K562 (cell line): ENCODE measurements at regions not wholly inside any gene's neighbourhood (a gene's known extent, or its start where the extent isn't known, plus 50 kb on each side); places are given as distances from the start of the nearest gene placed in this dataset.

Source experiments
- ATAC-seq: fragments of 200-7000 bp; cut with Tn5 transposase; 3 replicates; pipeline ENCODE4 v1.9.1; 2020; ENCODE audit warnings: moderate library complexity
- BruUV-seq: library from RNA; stranded (reverse); fragments of 400-500 nt; replicated peaks from 2 replicates; lab custom pipeline; 2021; lab: Mats Ljungman, UMichigan
- CTCF ChIA-PET: fragments of 300-600 bp; formaldehyde crosslinking; extraction: SDS; loops from one replicate; lab custom pipeline; 2021; ENCODE audit warnings: low intra/inter-chr PET ratio; lab: Yijun Ruan, JAX
- POLR2A ChIA-PET: fragments of 300-600, 350-650 bp; sonication (Branson Sonifier 250); formaldehyde crosslinking; extraction: SDS; loops from one replicate; lab custom pipeline; 2021; ENCODE audit warnings: antibody characterized with exemption, inconsistent platforms; lab: Yijun Ruan, JAX
- DNase-seq, 4 experiments: peaks; one replicate each; pipeline versions ENCODE4 v3.0.0 to v3.0.0-alpha.2; 2011 to 2018; ENCODE audit warnings: low spot score in 3 of 4, mixed read lengths in 3 of 4; ENCODE audit errors: extremely low read depth in 1 of 4
- FAIRE-seq: peaks from 2 replicates; lab custom pipeline; 2011; peaks lifted over from hg19 to GRCh38; lab: Jason Lieb, UNC
- H2AFZ ChIP-seq: 2 replicates; pipeline ENCODE4 v1.6.0; 2011; ENCODE audit warnings: low read depth, low read length, control low read depth, inconsistent platforms
- H3K27ac ChIP-seq: fragments of 200-600 bp; 3 replicates; pipeline ENCODE4 v1.8.0; 2011; ENCODE audit warnings: low read depth, mild to moderate bottlenecking, control low read depth, inconsistent platforms, low read length, moderate library complexity, mixed read lengths; ENCODE audit errors: extremely low read depth
- H3K27me3 ChIP-seq, 2 experiments: fragments of 300-600 bp in 1 of 2; 2 replicates in 1 of 2; 3 replicates in 1 of 2; pipeline versions ENCODE4 v1.6.0 to v1.8.0; 2011; ENCODE audit warnings: inconsistent platforms in 2 of 2, low read length in 2 of 2, mild to moderate bottlenecking in 1 of 2, mixed read lengths in 1 of 2, moderate library complexity in 1 of 2; ENCODE audit not compliant: control insufficient read depth in 2 of 2, insufficient read depth in 2 of 2
- H3K36me3 ChIP-seq: fragments of 300-600 bp; 3 replicates; pipeline ENCODE4 v1.8.0; 2011; ENCODE audit warnings: mild to moderate bottlenecking, low read length, inconsistent platforms; ENCODE audit not compliant: control insufficient read depth, insufficient read depth
- H3K4me1 ChIP-seq, 2 experiments: fragments of 200-600 bp in 1 of 2; replicated peaks in 1 of 2; 2 replicates in 1 of 2; 3 replicates in 1 of 2; pipeline versions ENCODE4 v1.5.1 to v1.8.0; 2011; ENCODE audit warnings: inconsistent platforms in 2 of 2, low read length in 2 of 2, mild to moderate bottlenecking in 1 of 2, mixed read lengths in 1 of 2, moderate library complexity in 1 of 2; ENCODE audit not compliant: control insufficient read depth in 2 of 2, insufficient read depth in 2 of 2
- H3K4me2 ChIP-seq: 2 replicates; pipeline ENCODE4 v1.6.1; 2011; ENCODE audit warnings: low read length, control low read depth, inconsistent platforms, mixed read lengths; ENCODE audit not compliant: insufficient read depth
- H3K4me3 ChIP-seq: fragments of 200-600 bp; sonication (generic), shearing (Covaris generic); 2 replicates; pipeline ENCODE4 v1.5.1; 2016; ENCODE audit warnings: control low read depth, inconsistent platforms
- H3K79me2 ChIP-seq: fragments of 200-600 bp; 3 replicates; pipeline ENCODE4 v1.8.0; 2011; ENCODE audit warnings: low read length, inconsistent platforms; ENCODE audit not compliant: control insufficient read depth, insufficient read depth
- H3K9ac ChIP-seq, 2 experiments: 2 replicates each; pipeline versions ENCODE4 v1.6.0 to v1.6.1; 2011; ENCODE audit warnings: low read depth in 2 of 2, low read length in 2 of 2, control low read depth in 1 of 2, inconsistent platforms in 1 of 2, mild to moderate bottlenecking in 1 of 2, mixed read lengths in 1 of 2; ENCODE audit not compliant: insufficient read depth in 1 of 2
- H3K9me1 ChIP-seq: one replicate; pipeline ENCODE4 v1.6.0; 2011; ENCODE audit warnings: inconsistent platforms, mild to moderate bottlenecking, low read length, moderate library complexity; ENCODE audit not compliant: control insufficient read depth, insufficient read depth
- H3K9me3 ChIP-seq: replicated peaks from 2 replicates; pipeline ENCODE4 v1.5.1; 2011; ENCODE audit warnings: low read depth, low read length, inconsistent platforms; ENCODE audit not compliant: control insufficient read depth, insufficient read depth
- H4K20me1 ChIP-seq: replicated peaks from 2 replicates; pipeline ENCODE4 v1.6.1; 2011; ENCODE audit warnings: low read length, inconsistent platforms, mixed read lengths; ENCODE audit not compliant: control insufficient read depth, insufficient read depth
- ARID1B ChIP-seq: fragments of 450-650 bp; IDR thresholded peaks from 2 replicates; pipeline ENCODE4 v1.6.1; 2016; ENCODE audit warnings: antibody characterized with exemption, mild to moderate bottlenecking, inconsistent platforms
- CBX3 ChIP-seq, 2 experiments: IDR thresholded peaks; 1 replicate in 1 of 2; 2 replicates in 1 of 2; pipeline ENCODE4 v1.6.1; 2012; ENCODE audit warnings: inconsistent platforms in 2 of 2, low read length in 2 of 2, borderline replicate concordance in 1 of 2, control low read depth in 1 of 2
- CBX5 ChIP-seq: IDR thresholded peaks from 2 replicates; pipeline ENCODE4 v1.6.1; 2014; ENCODE audit warnings: low read depth, borderline replicate concordance
- CREM ChIP-seq: IDR thresholded peaks from 2 replicates; pipeline ENCODE4 v1.6.1; 2014; ENCODE audit warnings: antibody characterized with exemption, low read depth
- ELF2 ChIP-seq: fragments of 250-450 bp; sonication (Bioruptor Pico); IDR thresholded peaks from 2 replicates; pipeline ENCODE4 v1.5.0; 2021; ENCODE audit warnings: mild to moderate bottlenecking
- HDAC1 ChIP-seq, 2 experiments: fragments of 450-650 bp; IDR thresholded peaks; 2 replicates each; pipeline ENCODE4 v1.6.1; 2016 to 2017; ENCODE audit warnings: inconsistent platforms in 1 of 2, mild to moderate bottlenecking in 1 of 2, moderate library complexity in 1 of 2
- MAFF ChIP-seq: IDR thresholded peaks from 2 replicates; pipeline ENCODE4 v1.6.1; 2012; ENCODE audit warnings: low read length, improper control_type of control experiment
- MTA1 ChIP-seq: fragments of 450-650 bp; IDR thresholded peaks from 2 replicates; pipeline ENCODE4 v1.6.1; 2017; ENCODE audit warnings: borderline replicate concordance
- MXI1 ChIP-seq: IDR thresholded peaks from 2 replicates; pipeline ENCODE4 v1.6.1; 2011; ENCODE audit warnings: low read depth, mild to moderate bottlenecking, improper control_type of control experiment, low read length
- NFIC ChIP-seq: fragments of 450-650 bp; IDR thresholded peaks from 2 replicates; pipeline ENCODE4 v1.6.1; 2017; ENCODE audit warnings: mild to moderate bottlenecking, inconsistent platforms
- PYGO2 ChIP-seq: fragments of 450-650 bp; IDR thresholded peaks from 2 replicates; pipeline ENCODE4 v1.6.1; 2016; ENCODE audit warnings: mild to moderate bottlenecking, missing genetic modification characterization, moderate library complexity, missing compliant biosample characterization
- RBM17 ChIP-seq: fragments of 200-400 bp; formaldehyde crosslinking; IDR thresholded peaks from 2 replicates; pipeline ENCODE4 v1.6.1; 2017; ENCODE audit warnings: low read depth, mild to moderate bottlenecking, low read length, borderline replicate concordance
- SP2 ChIP-seq: IDR thresholded peaks from 2 replicates; pipeline ENCODE4 v1.6.1; 2011; ENCODE audit warnings: mild to moderate bottlenecking, low read depth, low read length, moderate library complexity; ENCODE audit not compliant: poor library complexity, severe bottlenecking; ENCODE audit errors: extremely low read depth
- SPI1 ChIP-seq: IDR thresholded peaks from 2 replicates; pipeline ENCODE4 v1.6.1; 2011; ENCODE audit warnings: low read depth, low read length, control low read depth, borderline replicate concordance
- TARDBP ChIP-seq: fragments of 450-650 bp; IDR thresholded peaks from 2 replicates; pipeline ENCODE4 v1.6.1; 2016
- ZNF507 ChIP-seq: conservative IDR thresholded peaks from 2 replicates; pipeline ENCODE4 v1.6.1; 2017; ENCODE audit warnings: missing genetic modification characterization, missing compliant biosample characterization
- WGBS: fragments of 100-300 bp; shearing (Covaris generic); methylation state at CpG from one replicate; pipeline ENCODE4 v1.1.6; 2016; ENCODE audit warnings: low coverage, mixed read lengths; ENCODE audit not compliant: insufficient coverage; ENCODE audit errors: missing lambda C conversion rate; 5-methylcytosine and 5-hydroxymethylcytosine counted together
- in situ Hi-C: fragments of 300-500 bp; cut with MboI; formaldehyde crosslinking; loops from 4 replicates; pipeline ENCODE4 v1.15.0; 2018; ENCODE audit warnings: inconsistent platforms, mixed read lengths
- intact Hi-C: fragments of 100-400 bp; cut with micrococcal nuclease; formaldehyde crosslinking; loops from 2 replicates; pipeline ENCODE4 v1.14.2; 2022
- TF ChIP-seq, protein P1 (sequence below): conservative IDR thresholded peaks from 2 replicates; pipeline ENCODE4 v1.6.1; 2011; ENCODE audit warnings: low read depth, mild to moderate bottlenecking, low read length; ENCODE audit not compliant: control insufficient read depth
- TF ChIP-seq, protein P2 (sequence below): fragments of 250-450 bp; sonication (Bioruptor Pico); IDR thresholded peaks from 2 replicates; pipeline ENCODE4 v1.8.0; 2021; ENCODE audit warnings: moderate library complexity, mild to moderate bottlenecking, inconsistent platforms

DNA sequence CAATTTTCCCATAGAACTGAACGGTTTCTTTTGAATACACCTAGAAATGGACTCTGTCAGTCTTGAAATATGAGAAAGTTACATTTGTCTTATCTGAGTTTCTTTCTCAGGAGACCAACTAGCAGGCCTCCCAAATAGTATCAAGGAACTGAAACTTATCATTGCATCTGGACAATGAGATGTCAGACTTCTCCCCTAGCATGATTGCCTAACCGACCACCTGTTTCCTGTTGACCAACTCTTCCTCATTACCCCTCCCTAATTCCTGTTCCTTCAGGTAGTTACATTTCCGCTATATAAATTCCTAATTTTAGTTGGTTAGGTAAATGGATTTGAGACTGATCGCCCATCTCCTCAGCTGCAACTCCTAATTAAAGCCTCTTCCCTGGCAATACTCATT, 1587.3 kb downstream of the NCAM2 start:
- intact Hi-C loops = no loop called here

DNA sequence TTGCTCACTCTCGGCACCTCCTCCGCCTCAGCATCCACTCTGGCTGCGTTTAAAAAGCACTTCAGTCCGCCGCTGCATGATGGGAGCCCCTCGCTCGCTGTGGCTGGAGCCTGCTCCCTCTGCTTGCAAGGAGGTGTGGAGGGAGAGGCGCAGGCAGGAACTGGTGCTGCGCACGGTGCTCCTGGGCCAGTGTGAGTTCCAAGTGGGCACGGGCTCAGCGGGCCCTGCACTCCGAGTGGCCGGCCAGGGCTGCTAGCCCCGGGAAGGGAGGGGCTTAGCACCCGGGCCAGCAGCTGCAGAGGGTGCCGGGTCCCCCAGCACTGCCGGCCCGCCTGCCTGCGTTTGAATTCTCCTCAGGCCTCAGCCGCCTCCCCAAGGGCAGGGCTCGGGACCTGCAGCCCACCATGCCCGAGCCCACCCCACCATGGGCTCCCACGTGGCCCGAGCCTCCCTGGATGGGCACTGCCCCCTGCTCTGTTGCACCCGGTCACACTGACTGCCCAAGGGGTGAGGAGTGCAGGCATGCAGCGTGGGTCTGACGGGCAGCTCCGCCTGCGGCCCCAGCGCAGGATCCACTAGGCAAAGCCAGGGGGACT, 1599.5 kb downstream of the NCAM2 start:
- no peaks in the 10 kb centered on the region for H3K9me3 ChIP-seq
- ChIA-PET POLR2A (no interaction called here), CTCF (no interaction called here)
- no peaks in the 10 kb centered on the region for H3K27me3 ChIP-seq
- no peaks in the 10 kb centered on the region for H3K36me3 ChIP-seq
- no peak overlapping the region for H2AFZ ChIP-seq
- H3K4me2 ChIP-seq = no peak overlapping the region
- in situ Hi-C loops (no loop called here), intact Hi-C loops (no loop called here)
- no TSS peak for BruUV-seq
- no peaks in the 10 kb centered on the region for H4K20me1 ChIP-seq
- H3K4me1 ChIP-seq = no peaks in the 10 kb centered on the region
- FAIRE-seq (no peak), ATAC-seq (no peak), DNase-seq (no peak)
- no peaks in the 10 kb centered on the region for H3K9me1 ChIP-seq
- H3K27ac ChIP-seq = no peak overlapping the region
- no peaks in the 10 kb centered on the region for H3K79me2 ChIP-seq
- H3K9ac ChIP-seq = no peak overlapping the region
- 4% methylated on average over 21 of the region's 31 CpGs for WGBS
- no peak overlapping the region for H3K4me3 ChIP-seq
- TF ChIP-seq ELF2 (CRISPR knock-in tag) = no peak
- TF ChIP-seq MAFF = no peak
- TF ChIP-seq, protein P1, sequence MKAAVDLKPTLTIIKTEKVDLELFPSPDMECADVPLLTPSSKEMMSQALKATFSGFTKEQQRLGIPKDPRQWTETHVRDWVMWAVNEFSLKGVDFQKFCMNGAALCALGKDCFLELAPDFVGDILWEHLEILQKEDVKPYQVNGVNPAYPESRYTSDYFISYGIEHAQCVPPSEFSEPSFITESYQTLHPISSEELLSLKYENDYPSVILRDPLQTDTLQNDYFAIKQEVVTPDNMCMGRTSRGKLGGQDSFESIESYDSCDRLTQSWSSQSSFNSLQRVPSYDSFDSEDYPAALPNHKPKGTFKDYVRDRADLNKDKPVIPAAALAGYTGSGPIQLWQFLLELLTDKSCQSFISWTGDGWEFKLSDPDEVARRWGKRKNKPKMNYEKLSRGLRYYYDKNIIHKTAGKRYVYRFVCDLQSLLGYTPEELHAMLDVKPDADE = no peak
- TF ChIP-seq MXI1 = no peak
- no peak for TF ChIP-seq RBM17
- no peak for TF ChIP-seq SPI1
- no peak for TF ChIP-seq PYGO2 (tag)
- no peak for TF ChIP-seq ARID1B
- TF ChIP-seq CBX5 = no peak
- no peak for TF ChIP-seq CBX3 (IDR thresholded peaks at IDR 0.05; ENCODE audit: borderline replicate concordance in 1 of 2, low read length in 2 of 2)
- no peak for TF ChIP-seq SP2
- TF ChIP-seq NFIC = no peak
- no peak for TF ChIP-seq TARDBP
- TF ChIP-seq, protein P2, sequence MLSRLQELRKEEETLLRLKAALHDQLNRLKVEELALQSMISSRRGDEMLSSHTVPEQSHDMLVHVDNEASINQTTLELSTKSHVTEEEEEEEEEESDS (CRISPR knock-in tag) = no peak

More for the DNA sequence above, 1587.3 kb downstream of the NCAM2 start:
- Histone ChIP-seq H3K9ac (no peak overlapping the region), H3K27me3 (no peaks in the 10 kb centered on the region), H4K20me1 (no peaks in the 10 kb centered on the region), H2AFZ (no peak overlapping the region), H3K9me3 (no peaks in the 10 kb centered on the region), H3K36me3 (no peaks in the 10 kb centered on the region), H3K79me2 (no peaks in the 10 kb centered on the region), H3K4me3 (no peak overlapping the region), H3K27ac (no peak overlapping the region), H3K4me2 (no peak overlapping the region), H3K9me1 (no peaks in the 10 kb centered on the region), H3K4me1 (no peaks in the 10 kb centered on the region)
- ChIA-PET POLR2A (no interaction called here), CTCF (no interaction called here)
- DNase-seq (no peak), ATAC-seq (no peak), FAIRE-seq (no peak)
- in situ Hi-C loops = no loop called here
- 3% methylated on average over 4 of the region's 4 CpGs for WGBS
- no peak for TF ChIP-seq ZNF507 (tag)
- no peak for TF ChIP-seq CREM
- TF ChIP-seq HDAC1 (IDR thresholded peaks at IDR 0.05) = no peak
- no peak for TF ChIP-seq MTA1
- no TSS peak for BruUV-seq
